CD14-positive monocyte (primary cell): ENCODE measurements at regions not wholly inside any gene's neighbourhood (a gene's known extent, or its start where the extent isn't known, plus 50 kb on each side); places are given as distances from the start of the nearest gene placed in this dataset.
A peak's percentile ranks its signal among the peaks of the same experiment; 100 is the strongest.

Experiments
- DNase-seq, 3 donors: peaks; one replicate each; pipeline ENCODE4 v3.0.0-alpha.2; 2011 to 2022
- H2AFZ ChIP-seq: 2 replicates; pipeline ENCODE4 v1.6.0; 2012; ENCODE audit warnings: mild to moderate bottlenecking, low read depth, low read length, inconsistent platforms; ENCODE audit not compliant: insufficient read depth, poor library complexity, severe bottlenecking
- H3K27ac ChIP-seq, 2 donors: 1 replicate in 1 of 2; 2 replicates in 1 of 2; pipeline ENCODE4 v1.5.1; 2012 to 2013; ENCODE audit warnings: low read length in 2 of 2, control low read depth in 1 of 2, inconsistent platforms in 1 of 2, low read depth in 1 of 2, mild to moderate bottlenecking in 1 of 2
- H3K27me3 ChIP-seq, 2 donors: one replicate each; pipeline versions ENCODE4 v1.6.0 to v1.6.1; 2011 to 2013; ENCODE audit warnings: low read length in 2 of 2; ENCODE audit not compliant: control insufficient read depth in 2 of 2, insufficient read depth in 2 of 2
- H3K36me3 ChIP-seq, 2 donors: replicated peaks in 1 of 2; 1 replicate in 1 of 2; 2 replicates in 1 of 2; pipeline versions ENCODE4 v1.5.1 to v1.6.1; 2012 to 2013; ENCODE audit warnings: low read length in 2 of 2, control low read depth in 1 of 2, inconsistent platforms in 1 of 2, mild to moderate bottlenecking in 1 of 2; ENCODE audit not compliant: insufficient read depth in 2 of 2, control insufficient read depth in 1 of 2
- H3K4me1 ChIP-seq, 2 donors: 1 replicate in 1 of 2; 2 replicates in 1 of 2; pipeline versions ENCODE4 v1.5.1 to v1.6.1; 2012 to 2013; ENCODE audit warnings: low read length in 2 of 2, control low read depth in 1 of 2, inconsistent platforms in 1 of 2, mild to moderate bottlenecking in 1 of 2, moderate library complexity in 1 of 2; ENCODE audit not compliant: insufficient read depth in 2 of 2, control insufficient read depth in 1 of 2
- H3K4me2 ChIP-seq: replicated peaks from 2 replicates; pipeline ENCODE3; 2012; ENCODE audit warnings: low read length, moderate library complexity, mild to moderate bottlenecking; ENCODE audit not compliant: poor library complexity, severe bottlenecking; ENCODE audit errors: extremely low read depth
- H3K4me3 ChIP-seq, 3 experiments: fragments of 200-600 bp in 1 of 3; sonication (generic) in 1 of 3; replicated peaks in 1 of 3; 1 replicate in 2 of 3; 2 replicates in 1 of 3; pipeline ENCODE4 v1.5.1; 2011 to 2013; ENCODE audit warnings: low read length in 3 of 3, mild to moderate bottlenecking in 3 of 3, control low read depth in 2 of 3, low read depth in 2 of 3, inconsistent platforms in 1 of 3, moderate library complexity in 1 of 3
- H3K79me2 ChIP-seq: 2 replicates; pipeline ENCODE4 v1.6.0; 2012; ENCODE audit warnings: mild to moderate bottlenecking, control low read depth, inconsistent platforms, low read length, moderate library complexity; ENCODE audit not compliant: insufficient read depth
- H3K9ac ChIP-seq: 2 replicates; pipeline ENCODE4 v1.6.0; 2017; ENCODE audit warnings: low read length, mild to moderate bottlenecking; ENCODE audit not compliant: insufficient read depth, poor library complexity, severe bottlenecking
- H3K9me3 ChIP-seq, 2 donors: replicated peaks in 1 of 2; 1 replicate in 1 of 2; 2 replicates in 1 of 2; pipeline versions ENCODE4 v1.5.1 to v1.6.1; 2012 to 2013; ENCODE audit warnings: low read length in 2 of 2, control low read depth in 1 of 2; ENCODE audit not compliant: control insufficient read depth in 1 of 2, insufficient read depth in 1 of 2
- H4K20me1 ChIP-seq: 2 replicates; pipeline ENCODE4 v1.6.0; 2012; ENCODE audit warnings: mild to moderate bottlenecking, low read length, control low read depth, moderate library complexity; ENCODE audit not compliant: insufficient read depth
- H3K27ac Mint-ChIP-seq, 7 donors: one replicate each; pipeline ENCODE4 v1.8.0; 2020; ENCODE audit warnings: mild to moderate bottlenecking in 7 of 7, mixed read lengths in 7 of 7, moderate library complexity in 6 of 7, inconsistent platforms in 2 of 7
- H3K27me3 Mint-ChIP-seq, 3 donors: one replicate each; pipeline ENCODE4 v1.8.0; 2021 to 2022; ENCODE audit warnings: low read depth in 3 of 3, mild to moderate bottlenecking in 3 of 3, mixed read lengths in 3 of 3, moderate library complexity in 3 of 3, inconsistent platforms in 1 of 3
- H3K36me3 Mint-ChIP-seq, 2 donors: one replicate each; pipeline ENCODE4 v1.8.0; 2020; ENCODE audit warnings: mixed read lengths in 2 of 2, inconsistent platforms in 1 of 2, mild to moderate bottlenecking in 1 of 2
- H3K4me1 Mint-ChIP-seq: one replicate; pipeline ENCODE4 v1.8.0; 2020; ENCODE audit warnings: mild to moderate bottlenecking, mixed read lengths
- H3K4me3 Mint-ChIP-seq, 2 donors: one replicate each; pipeline ENCODE4 v1.8.0; 2020; ENCODE audit warnings: mild to moderate bottlenecking in 2 of 2, mixed read lengths in 2 of 2, moderate library complexity in 1 of 2
- H3K9me3 Mint-ChIP-seq, 7 donors: one replicate each; pipeline ENCODE4 v1.8.0; 2020 to 2022; ENCODE audit warnings: mixed read lengths in 7 of 7, mild to moderate bottlenecking in 6 of 7, moderate library complexity in 6 of 7, inconsistent platforms in 2 of 7
- CTCF ChIP-seq: fragments of 200-600 bp; IDR thresholded peaks from one replicate; pipeline ENCODE4 v1.8.0; 2022; ENCODE audit warnings: antibody characterized with exemption, mild to moderate bottlenecking
- WGBS: methylation state at CpG from one replicate; pipeline ENCODE4 v1.1.5; 2013; ENCODE audit warnings: missing lambda C conversion rate; ENCODE audit not compliant: insufficient coverage; 5-methylcytosine and 5-hydroxymethylcytosine counted together
- intact Hi-C, 2 donors: fragments of 100-400 bp; cut with micrococcal nuclease; formaldehyde crosslinking; loops; one replicate each; pipeline versions ENCODE4 v1.15.0 to v1.15.1; 2023

- no peak overlapping the region for H3K4me3 ChIP-seq
- no peaks in the 10 kb centered on the region for H3K79me2 ChIP-seq
- H3K4me1 Mint-ChIP-seq, result peaks cover 26% of the 10 kb centered on the region
- peaks cover 5 to 17% (median 9%) of the 10 kb centered on the region in 7 donors for H3K9me3 Mint-ChIP-seq
- peaks cover 0 to 6% (median 0%) of the 10 kb centered on the region in 3 donors for H3K27me3 Mint-ChIP-seq
- WGBS, result 100% methylated on average over 2 of the region's 3 CpGs
- peaks cover 9% of the 10 kb centered on the region in 2 donors for H3K9me3 ChIP-seq
- H3K27ac ChIP-seq, result no peak overlapping the region
- H3K36me3 Mint-ChIP-seq, result peaks cover 18% of the 10 kb centered on the region in 2 donors
- no peak overlapping the region for H3K4me2 ChIP-seq
- no peak for DNase-seq
- no peak for TF ChIP-seq CTCF
- H3K9ac ChIP-seq, result no peak overlapping the region
- intact Hi-C loops, result no loop called here
- no peaks in the 10 kb centered on the region for H3K36me3 ChIP-seq
- no peaks in the 10 kb centered on the region for H4K20me1 ChIP-seq
- peaks cover 18 to 28% of the 10 kb centered on the region in 2 donors for H3K4me1 ChIP-seq
- no peak overlapping the region for H3K4me3 Mint-ChIP-seq
- H3K27me3 ChIP-seq, result no peaks in the 10 kb centered on the region
- H2AFZ ChIP-seq, result no peak overlapping the region
- no peak overlapping the region for H3K27ac Mint-ChIP-seq
These were observed 90.0 kb downstream of the VCPKMT start for GRCh38 chr14:50026396-50026795.

- Histone ChIP-seq H3K4me1 (peaks cover 23 to 32% of the 10 kb centered on the region in 2 donors), H2AFZ (no peak overlapping the region), H3K4me2 (no peak overlapping the region), H3K4me3 (no peak overlapping the region), H3K27me3 (no peaks in the 10 kb centered on the region), H3K9ac (no peak overlapping the region), H3K36me3 (no peaks in the 10 kb centered on the region), H3K27ac (no peak overlapping the region), H4K20me1 (no peaks in the 10 kb centered on the region), H3K79me2 (no peaks in the 10 kb centered on the region), H3K9me3 (peaks cover 9% of the 10 kb centered on the region in 2 donors)
- Mint-ChIP-seq H3K4me3 (no peak overlapping the region), H3K36me3 (peaks cover 18% of the 10 kb centered on the region in 2 donors), H3K27ac (peak overlapping the region in 1 of 7 donors; percentile 44), H3K27me3 (peaks cover 0 to 6% (median 0%) of the 10 kb centered on the region in 3 donors), H3K9me3 (peaks cover 5 to 15% (median 9%) of the 10 kb centered on the region in 7 donors), H3K4me1 (peaks cover 29% of the 10 kb centered on the region)
- no peak for TF ChIP-seq CTCF
- DNase-seq, result no peak
- no CpG with 5 or more reads among the region's 4 CpGs for WGBS
- intact Hi-C loops, result no loop called here
These were observed 88.6 kb downstream of the VCPKMT start for GRCh38 chr14:50027816-50028215.
